Suprapubic skin (tissue), 4 donors: ENCODE measurements at regions not wholly inside any gene's neighbourhood (a gene's known extent, or its start where the extent isn't known, plus 50 kb on each side); places are given as distances from the start of the nearest gene placed in this dataset.

Source experiments
- POLR2A ChIP-seq, 2 donors: fragments of 450-650 bp; IDR thresholded peaks; one replicate each; pipeline ENCODE4 v1.6.1; 2017; ENCODE audit warnings: antibody characterized with exemption in 2 of 2, mild to moderate bottlenecking in 2 of 2, moderate library complexity in 2 of 2
- POLR2AphosphoS5 ChIP-seq, 3 donors: sonication (generic); formaldehyde crosslinking; IDR thresholded peaks; one replicate each; pipeline ENCODE4 v1.6.1; 2017; ENCODE audit warnings: antibody characterized with exemption in 3 of 3
- TF ChIP-seq, protein P1 (sequence below), 2 donors: fragments of 200-600 bp in 1 of 2; fragments of 450-650 bp in 1 of 2; sonication (generic) in 1 of 2; IDR thresholded peaks; one replicate each; pipeline ENCODE4 v1.5.1; 2016 to 2019; ENCODE audit warnings: antibody characterized with exemption in 2 of 2, mild to moderate bottlenecking in 1 of 2, moderate library complexity in 1 of 2

DNA sequence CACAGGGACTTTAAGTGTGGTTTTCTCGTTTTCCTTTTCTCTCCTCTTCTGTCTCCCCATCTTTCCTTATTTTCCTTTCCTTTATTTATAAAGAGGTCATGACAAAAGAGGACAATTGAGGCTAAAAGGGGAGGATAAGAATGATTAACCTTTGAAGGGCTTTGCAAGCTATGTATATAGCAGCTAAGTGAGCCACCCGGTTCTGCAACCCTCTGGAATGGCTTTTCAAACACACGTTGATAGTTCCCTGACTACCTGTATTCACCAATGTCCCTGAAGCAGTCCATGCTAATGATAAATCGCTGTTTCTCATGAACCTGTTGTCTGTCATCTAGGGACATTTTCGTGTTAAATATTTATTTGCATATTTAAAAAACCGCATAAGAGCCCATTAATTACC is 124.4 kb upstream of the RALGAPA2 start:
- TF ChIP-seq POLR2AphosphoS5 (IDR thresholded peaks at IDR 0.05), result no peak
- TF ChIP-seq, protein P1, sequence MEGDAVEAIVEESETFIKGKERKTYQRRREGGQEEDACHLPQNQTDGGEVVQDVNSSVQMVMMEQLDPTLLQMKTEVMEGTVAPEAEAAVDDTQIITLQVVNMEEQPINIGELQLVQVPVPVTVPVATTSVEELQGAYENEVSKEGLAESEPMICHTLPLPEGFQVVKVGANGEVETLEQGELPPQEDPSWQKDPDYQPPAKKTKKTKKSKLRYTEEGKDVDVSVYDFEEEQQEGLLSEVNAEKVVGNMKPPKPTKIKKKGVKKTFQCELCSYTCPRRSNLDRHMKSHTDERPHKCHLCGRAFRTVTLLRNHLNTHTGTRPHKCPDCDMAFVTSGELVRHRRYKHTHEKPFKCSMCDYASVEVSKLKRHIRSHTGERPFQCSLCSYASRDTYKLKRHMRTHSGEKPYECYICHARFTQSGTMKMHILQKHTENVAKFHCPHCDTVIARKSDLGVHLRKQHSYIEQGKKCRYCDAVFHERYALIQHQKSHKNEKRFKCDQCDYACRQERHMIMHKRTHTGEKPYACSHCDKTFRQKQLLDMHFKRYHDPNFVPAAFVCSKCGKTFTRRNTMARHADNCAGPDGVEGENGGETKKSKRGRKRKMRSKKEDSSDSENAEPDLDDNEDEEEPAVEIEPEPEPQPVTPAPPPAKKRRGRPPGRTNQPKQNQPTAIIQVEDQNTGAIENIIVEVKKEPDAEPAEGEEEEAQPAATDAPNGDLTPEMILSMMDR (IDR thresholded peaks at IDR 0.05), result no peak
- TF ChIP-seq POLR2A (IDR thresholded peaks at IDR 0.05), result no peak
